ENCODE measurements at regions not wholly inside any gene's neighbourhood (a gene's known extent, or its start where the extent isn't known, plus 50 kb on each side); places are given as distances from the start of the nearest gene placed in this dataset.

- H3K9me2 ChIP-seq (ENCODE audit: insufficient read depth, low read length): no peaks in the 10 kb centered on the region
- no peaks in the 10 kb centered on the region for H3F3A ChIP-seq (ENCODE audit: insufficient read depth, low read length, poor library complexity, severe bottlenecking)
- H3K9me3 ChIP-seq (ENCODE audit: low read length): no peaks in the 10 kb centered on the region
- H3K36me3 ChIP-seq (ENCODE audit: insufficient read depth, low read length): no peaks in the 10 kb centered on the region
- peaks cover 54% of the 10 kb centered on the region for H3K27me3 ChIP-seq (ENCODE audit: insufficient read depth, low read depth, low read length)
- no peak overlapping the region for H3K4me2 ChIP-seq (ENCODE audit: low read length)
- no peak overlapping the region for H2AFZ ChIP-seq (ENCODE audit: low read depth, low read length)
- no peak overlapping the region for H3K27ac ChIP-seq (ENCODE audit: low read length)
- H3K9ac ChIP-seq (ENCODE audit: low read length): no peak overlapping the region
- no peak for TF ChIP-seq REST (IDR thresholded peaks at IDR 0.05; ENCODE audit: borderline replicate concordance)
- TF ChIP-seq MXI1 (conservative IDR thresholded peaks at IDR 0.05; ENCODE audit: poor library complexity, severe bottlenecking): no peak
- no peak for TF ChIP-seq SMC3 (conservative IDR thresholded peaks at IDR 0.05; ENCODE audit: poor library complexity)
- TF ChIP-seq TAF1 (IDR thresholded peaks at IDR 0.05; ENCODE audit: low read depth): no peak
- no peak for TF ChIP-seq POLR2AphosphoS5 (IDR thresholded peaks at IDR 0.05)
- TF ChIP-seq EZH2 (IDR thresholded peaks at IDR 0.05; ENCODE audit: borderline replicate concordance, insufficient read depth, low read length, poor library complexity, severe bottlenecking): no peak
- TF ChIP-seq CTCF (IDR thresholded peaks at IDR 0.05; ENCODE audit: poor library complexity, severe bottlenecking): no peak
- no peak for TF ChIP-seq EP300 (conservative IDR thresholded peaks at IDR 0.05; ENCODE audit: poor library complexity, severe bottlenecking)
- no peak for TF ChIP-seq RAD21 (conservative IDR thresholded peaks at IDR 0.05)
- H3K4me3 ChIP-seq (ENCODE audit: low read length): peak overlapping the region; percentile 7
- no peaks in the 10 kb centered on the region for H3K79me2 ChIP-seq (replicated peaks; ENCODE audit: insufficient read depth, low read length)
- H4K20me1 ChIP-seq (ENCODE audit: insufficient read depth): no peaks in the 10 kb centered on the region
Observed at GRCh38 chr7:156220078-156220605, 407.9 kb upstream of the SHH start.

- H3K4me2 ChIP-seq (ENCODE audit: low read length): no peak overlapping the region
Observed at GRCh38 chr7:156219307-156220077, 407.2 kb upstream of the SHH start.

More at GRCh38 chr7:156219307-156220077, 407.2 kb upstream of the SHH start:
- no peak for TF ChIP-seq TAF1 (IDR thresholded peaks at IDR 0.05; ENCODE audit: low read depth)
- no peak for TF ChIP-seq MXI1 (conservative IDR thresholded peaks at IDR 0.05; ENCODE audit: poor library complexity, severe bottlenecking)
- no peak for TF ChIP-seq REST (IDR thresholded peaks at IDR 0.05; ENCODE audit: borderline replicate concordance)
- no peak for TF ChIP-seq EP300 (conservative IDR thresholded peaks at IDR 0.05; ENCODE audit: poor library complexity, severe bottlenecking)
- no peak for TF ChIP-seq EZH2 (IDR thresholded peaks at IDR 0.05; ENCODE audit: borderline replicate concordance, insufficient read depth, low read length, poor library complexity, severe bottlenecking)
- no peak for TF ChIP-seq RAD21 (conservative IDR thresholded peaks at IDR 0.05)
- TF ChIP-seq CTCF (IDR thresholded peaks at IDR 0.05; ENCODE audit: poor library complexity, severe bottlenecking): no peak
- no peak for TF ChIP-seq SMC3 (conservative IDR thresholded peaks at IDR 0.05; ENCODE audit: poor library complexity)
- TF ChIP-seq POLR2AphosphoS5 (IDR thresholded peaks at IDR 0.05): no peak
- H3K27ac ChIP-seq (ENCODE audit: low read length): no peak overlapping the region
- H3K9ac ChIP-seq (ENCODE audit: low read length): no peak overlapping the region
- no peaks in the 10 kb centered on the region for H3K9me3 ChIP-seq (ENCODE audit: low read length)
- H3K79me2 ChIP-seq (replicated peaks; ENCODE audit: insufficient read depth, low read length): no peaks in the 10 kb centered on the region
- peaks cover 58% of the 10 kb centered on the region for H3K27me3 ChIP-seq (ENCODE audit: insufficient read depth, low read depth, low read length)
- no peak overlapping the region for H3K4me3 ChIP-seq (ENCODE audit: low read length)
- no peak overlapping the region for H2AFZ ChIP-seq (ENCODE audit: low read depth, low read length)
- no peaks in the 10 kb centered on the region for H3F3A ChIP-seq (ENCODE audit: insufficient read depth, low read length, poor library complexity, severe bottlenecking)
- no peaks in the 10 kb centered on the region for H4K20me1 ChIP-seq (ENCODE audit: insufficient read depth)
- no peaks in the 10 kb centered on the region for H3K9me2 ChIP-seq (ENCODE audit: insufficient read depth, low read length)
- no peaks in the 10 kb centered on the region for H3K36me3 ChIP-seq (ENCODE audit: insufficient read depth, low read length)

Measured in neural cell (in vitro differentiated cells).